HS-5 (cell line): ENCODE measurements at regions not wholly inside any gene's neighbourhood (a gene's known extent, or its start where the extent isn't known, plus 50 kb on each side); places are given as distances from the start of the nearest gene placed in this dataset.

Experiments used
- DNase-seq: peaks from one replicate; pipeline ENCODE4 v3.0.0-alpha.2; 2012; ENCODE audit warnings: low read depth

DNA sequence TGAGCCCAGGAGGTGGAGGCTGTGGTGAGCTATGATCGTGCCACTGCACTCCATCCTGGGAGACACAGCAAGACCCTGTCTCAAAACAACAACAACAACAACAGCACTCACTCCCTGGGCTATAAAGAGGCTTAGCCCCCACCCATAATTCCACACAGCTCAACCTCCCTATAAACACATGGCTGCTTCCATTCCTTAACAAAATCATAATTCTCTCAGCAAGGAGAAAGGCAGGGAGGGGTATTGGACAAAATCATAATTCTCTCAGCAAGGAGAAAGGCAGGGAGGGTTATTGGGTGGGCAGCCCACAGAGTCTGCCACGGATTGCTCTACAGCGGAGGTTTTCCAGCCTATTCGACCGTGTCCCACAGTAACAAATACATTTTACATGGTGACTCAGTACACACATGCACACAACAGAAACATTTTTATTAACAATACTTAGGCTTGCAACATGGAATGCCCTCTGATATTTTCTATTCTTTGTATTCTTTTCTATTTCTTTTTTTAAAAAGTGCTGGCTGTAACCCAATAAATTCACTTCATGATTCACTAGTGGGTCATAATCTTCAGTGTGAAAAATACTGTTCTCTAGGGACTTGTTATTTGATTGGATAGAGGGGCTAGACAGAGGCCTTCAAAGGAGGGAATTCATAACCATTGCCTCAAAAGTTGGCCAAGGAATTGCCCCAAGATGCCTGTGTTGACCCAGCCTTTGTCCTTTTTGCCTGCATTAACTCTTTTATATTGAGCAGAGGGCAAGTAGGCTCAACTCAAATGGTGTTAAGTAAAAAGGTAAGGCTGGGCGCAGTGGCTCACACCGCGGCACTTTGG is 50.6 kb upstream of the ZMYND8 start:
- DNase-seq = no peak

DNA sequence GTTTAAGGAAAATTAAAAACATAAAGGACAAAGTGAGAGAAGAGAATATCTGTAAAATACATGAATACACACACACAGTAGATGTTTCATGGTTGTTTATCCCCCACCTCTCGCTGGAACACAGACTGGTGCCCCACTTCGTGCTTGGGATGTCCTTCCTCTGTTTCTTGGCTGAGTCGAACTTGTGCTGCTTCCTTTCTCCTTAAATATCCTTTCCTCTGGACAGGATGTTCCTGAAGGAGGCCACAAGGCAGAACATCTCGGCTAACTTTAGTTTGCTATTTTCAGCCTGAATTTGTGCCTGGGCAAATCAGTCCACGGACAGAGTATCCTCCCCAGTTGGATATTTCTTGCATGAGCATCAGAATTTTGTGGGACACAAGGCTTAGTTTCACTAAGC is 54.7 kb upstream of the ZMYND8 start:
- DNase-seq = no peak

- DNase-seq = no peak
Measured at GRCh38 chr20:47412083-47412482, 55.6 kb upstream of the ZMYND8 start.

GRCh38 chr20:47413189-47413588 is 56.7 kb upstream of the ZMYND8 start:
- no peak for DNase-seq

GRCh38 chr20:47417245-47418068 is 61.0 kb upstream of the ZMYND8 start:
- no peak for DNase-seq

DNA sequence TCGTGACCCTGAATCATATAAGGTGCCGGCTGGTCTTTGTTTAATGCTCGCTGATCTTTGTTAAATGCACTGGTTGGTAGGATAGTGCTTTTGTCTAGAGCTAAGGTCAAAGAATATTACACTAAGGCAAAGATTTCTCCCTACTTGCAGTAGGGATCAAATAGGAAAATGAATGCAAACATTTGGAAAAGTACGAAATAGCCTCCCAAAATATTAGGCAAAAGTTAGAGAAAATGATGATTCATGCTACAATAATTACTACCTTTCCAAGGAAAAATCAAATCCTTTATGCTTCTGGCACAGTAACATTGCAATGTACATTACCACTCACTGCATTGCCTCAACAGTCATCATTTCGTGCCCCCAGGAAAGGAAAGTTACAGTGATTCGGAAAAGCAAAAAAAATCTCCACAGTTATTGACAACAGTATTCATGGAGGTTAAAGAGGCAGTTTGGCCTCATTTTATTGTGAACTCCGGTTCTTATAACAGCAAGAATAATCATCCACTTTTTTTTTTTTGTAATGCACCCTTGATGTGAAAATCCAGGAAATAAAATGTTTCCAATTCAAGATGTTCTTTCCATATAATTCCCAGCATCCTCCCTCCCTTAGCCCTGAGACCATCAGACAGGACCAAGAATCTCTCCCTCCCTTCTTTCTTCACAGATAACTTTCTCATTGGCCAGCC is 61.7 kb upstream of the ZMYND8 start:
- no peak for DNase-seq

DNA sequence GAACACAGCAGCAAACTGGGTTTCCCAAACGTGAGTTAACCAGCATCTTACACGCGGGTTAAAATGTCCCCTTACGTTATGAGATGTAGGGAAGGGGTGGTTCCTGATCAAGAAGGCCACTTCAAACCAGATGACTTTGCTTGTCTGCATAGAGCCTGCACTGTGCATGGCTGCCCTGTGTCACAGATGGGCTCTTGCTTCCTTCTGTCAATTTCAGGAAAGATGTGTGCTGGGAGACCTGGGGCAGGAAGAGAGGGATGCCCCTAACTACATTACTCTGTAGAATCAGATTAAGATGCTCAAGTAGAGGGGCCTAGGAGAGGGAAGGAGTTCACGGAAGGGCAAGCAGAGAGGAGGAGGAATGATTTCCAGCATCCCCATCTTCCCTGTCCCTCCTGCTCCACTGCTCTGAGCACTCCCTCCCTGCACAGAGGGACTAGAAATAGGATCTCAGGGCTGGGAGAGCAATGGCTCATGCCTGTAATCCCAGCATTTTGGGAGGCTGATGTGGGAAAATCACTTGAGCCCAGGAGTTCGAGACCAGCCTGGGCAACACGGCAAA is 63.5 kb upstream of the ZMYND8 start:
- no peak for DNase-seq

GRCh38 chr20:47421076-47421475 is 64.6 kb upstream of the ZMYND8 start:
- DNase-seq = no peak

GRCh38 chr20:47423586-47423985 is 67.1 kb upstream of the ZMYND8 start:
- no peak for DNase-seq

DNA sequence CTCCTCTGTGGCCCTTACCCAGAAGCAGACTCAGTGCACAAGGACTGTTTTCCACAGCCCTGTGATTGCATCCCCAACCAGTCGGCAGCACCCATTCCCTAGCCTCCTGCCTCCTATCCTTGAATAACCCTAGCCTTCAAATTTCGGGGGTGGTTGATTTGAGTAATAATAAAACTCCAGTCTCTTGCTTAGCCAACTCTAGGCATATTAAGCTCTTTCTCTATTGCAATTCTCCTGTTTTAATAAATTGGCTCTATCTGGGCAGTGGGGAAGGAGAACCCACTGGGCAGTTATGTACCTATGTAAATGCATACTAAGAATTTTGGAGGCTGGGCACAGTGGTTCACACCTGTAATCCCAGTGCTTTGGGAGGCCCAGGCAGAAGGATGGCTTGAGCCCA is 70.6 kb upstream of the ZMYND8 start:
- no peak for DNase-seq

GRCh38 chr20:47427746-47428145 is 71.2 kb upstream of the ZMYND8 start:
- DNase-seq = no peak

DNA sequence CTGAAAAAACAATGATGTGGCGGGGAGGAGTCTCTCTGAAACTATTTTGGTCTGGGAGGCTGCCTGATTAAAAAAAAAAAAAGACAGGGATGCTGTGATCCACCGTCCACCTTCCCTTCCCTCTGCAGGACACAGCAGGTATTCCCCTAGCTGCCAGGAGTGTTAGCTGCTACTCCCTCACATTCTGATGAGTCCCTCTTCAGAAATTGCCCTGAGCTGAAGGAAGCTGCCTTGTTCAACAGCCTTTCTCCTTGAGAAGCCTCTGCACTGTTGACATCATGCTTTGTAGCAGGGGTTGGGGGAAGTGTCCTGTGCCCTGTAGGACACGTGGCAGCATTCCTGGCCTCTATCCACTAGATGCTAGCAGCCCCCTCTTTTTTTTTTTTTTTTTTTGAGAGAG is 71.7 kb upstream of the ZMYND8 start:
- DNase-seq = no peak

DNA sequence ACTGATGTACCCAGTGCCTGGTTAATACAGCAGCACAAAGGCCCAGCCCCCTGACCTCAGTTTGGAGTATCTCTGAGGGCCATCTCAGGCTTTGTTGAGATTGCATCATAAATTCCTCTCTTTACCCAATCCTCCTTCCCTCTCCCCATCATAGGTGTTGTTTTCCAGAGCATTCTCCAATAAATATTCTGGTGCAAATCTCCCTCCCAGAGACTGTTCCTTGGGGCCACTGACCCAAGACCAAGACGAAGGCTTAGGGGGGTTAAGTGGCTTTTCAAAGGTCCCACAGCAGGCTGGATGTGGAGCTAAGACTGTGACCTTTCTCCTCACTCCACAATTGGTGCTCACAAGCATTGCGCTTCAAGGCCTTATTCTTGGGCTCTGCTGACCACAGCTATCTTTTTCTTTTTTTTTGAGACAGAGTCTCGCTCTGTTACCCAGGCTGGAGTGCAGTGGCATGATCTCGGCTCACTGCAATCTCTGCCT is 72.4 kb upstream of the ZMYND8 start:
- no peak for DNase-seq

DNA sequence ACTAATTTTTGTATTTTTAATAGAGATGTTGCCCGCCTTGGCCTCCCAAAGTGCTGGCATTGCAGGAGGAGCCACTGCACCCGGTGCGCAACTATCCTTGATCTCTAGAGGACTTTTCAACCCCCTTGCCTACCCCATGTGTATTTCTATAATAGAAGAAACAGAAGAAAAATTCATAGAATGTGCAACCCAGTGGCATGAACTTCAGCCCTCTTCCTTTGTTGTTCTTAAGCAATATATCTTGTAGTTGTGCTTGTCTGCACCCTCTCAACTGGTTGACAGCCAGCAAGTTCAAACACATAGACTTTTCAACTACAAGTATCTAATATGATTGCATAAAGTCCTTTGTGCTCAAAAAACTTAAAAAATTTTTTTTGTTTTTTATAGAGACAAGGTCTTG is 72.3 kb upstream of the NCOA3 start:
- DNase-seq = no peak

GRCh38 chr20:47430862-47431588 is 70.7 kb upstream of the NCOA3 start:
- DNase-seq = no peak

- DNase-seq = no peak
Measured at GRCh38 chr20:47432834-47433210, 68.9 kb upstream of the NCOA3 start.

GRCh38 chr20:47434128-47434779 is 67.4 kb upstream of the NCOA3 start:
- DNase-seq = peak; percentile 94

DNA sequence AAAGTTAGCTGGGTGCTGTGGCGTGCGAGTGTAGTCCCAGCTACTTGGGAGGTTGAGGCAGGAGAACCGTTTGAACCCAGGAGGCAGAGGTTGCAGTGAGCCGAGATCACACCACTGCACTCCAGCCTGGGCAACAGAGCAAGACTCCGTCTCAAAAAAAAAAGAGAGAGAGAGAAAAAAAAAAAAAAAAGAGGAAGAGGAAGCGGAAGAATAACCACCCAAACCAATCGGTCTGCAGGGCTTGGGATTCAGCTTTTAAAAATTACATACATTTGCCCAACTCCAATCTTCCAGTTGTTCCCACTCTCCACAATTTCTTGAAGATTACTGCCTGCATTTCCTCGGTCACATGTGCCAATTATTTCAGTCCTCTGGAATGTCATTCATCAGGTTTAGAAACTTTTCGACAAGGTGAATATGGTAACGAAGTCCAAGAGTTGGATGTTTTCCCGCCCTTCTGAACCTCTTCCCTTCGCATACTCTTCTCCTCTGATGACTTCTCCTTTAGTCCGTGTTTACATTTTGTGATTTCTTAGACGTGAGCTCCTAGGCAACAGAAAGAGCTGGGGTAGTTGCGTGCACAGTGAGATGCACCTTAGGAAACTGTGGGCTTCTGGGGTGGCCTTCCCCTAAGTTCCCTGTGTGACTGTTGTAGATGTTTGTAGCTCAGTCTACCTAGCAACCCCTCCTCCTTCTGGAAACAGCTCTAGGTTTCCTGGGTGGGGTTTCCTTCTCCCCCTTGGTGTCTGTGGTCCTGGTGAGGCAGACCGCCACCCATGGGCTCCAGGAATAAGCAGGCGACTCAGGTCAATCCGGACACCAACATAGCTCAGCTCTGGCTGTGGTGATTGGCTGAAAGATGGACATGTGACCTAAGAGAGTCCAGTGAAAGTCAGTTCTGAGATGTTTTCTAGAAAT is 63.0 kb upstream of the NCOA3 start:
- no peak for DNase-seq

DNA sequence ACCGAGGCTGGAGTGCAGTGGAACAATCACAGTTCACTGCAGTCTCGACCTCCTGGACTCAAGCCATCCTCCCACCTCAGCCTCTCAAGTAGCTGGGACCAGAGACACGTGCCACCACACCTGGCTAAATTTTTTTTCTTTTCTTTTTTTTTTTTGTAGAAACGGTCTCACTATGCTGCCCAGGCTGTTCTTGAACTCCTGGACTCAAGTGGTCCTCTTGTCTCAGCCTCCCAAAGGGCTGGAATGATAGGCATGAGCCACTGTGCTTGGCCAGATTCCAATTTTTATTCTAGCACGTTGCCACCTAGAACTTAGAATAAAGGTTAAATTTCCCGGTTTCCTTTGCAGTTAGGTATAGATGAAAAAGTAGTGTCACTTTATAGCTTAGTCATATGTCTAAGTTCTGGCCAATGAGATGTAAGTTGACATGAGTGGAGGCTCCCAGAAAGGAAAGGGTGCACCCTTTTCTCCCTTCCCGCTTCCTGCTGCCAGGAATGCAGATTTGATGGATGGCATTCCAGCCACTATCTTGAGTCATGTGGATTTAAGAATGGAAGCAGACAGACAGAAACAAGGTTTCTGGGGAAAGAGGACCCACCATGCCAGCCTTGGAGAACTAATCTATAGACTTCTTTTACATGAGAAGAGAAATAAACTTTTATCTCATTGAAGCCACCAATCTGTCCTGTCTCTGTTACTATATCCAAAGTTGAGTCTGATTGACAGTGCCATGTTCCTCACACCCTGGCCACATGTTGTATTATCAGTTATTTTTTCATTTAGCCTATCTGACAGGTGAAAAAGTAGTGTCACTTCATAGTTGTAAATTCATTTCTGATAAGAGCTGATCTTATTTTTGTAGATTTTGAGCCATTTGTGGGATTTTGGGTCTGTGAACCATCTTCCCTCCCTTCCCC is 60.6 kb upstream of the NCOA3 start:
- no peak for DNase-seq
